ENCODE measurements at regions not wholly inside any gene's neighbourhood (a gene's known extent, or its start where the extent isn't known, plus 50 kb on each side); places are given as distances from the start of the nearest gene placed in this dataset.
A peak's percentile ranks its signal among the peaks of the same experiment; 100 is the strongest.

- TF ChIP-seq POLR2A (IDR thresholded peaks at IDR 0.05) (no peak), CTCF (IDR thresholded peaks at IDR 0.05) (no peak)
These were observed 222.9 kb downstream of the PCDH18 start for GRCh38 chr4:137309424-137309823.

GRCh38 chr4:137307806-137308205 lies 224.5 kb downstream of the PCDH18 start:
- no peak overlapping the region for H3K4me3 ChIP-seq (replicated peaks in 1 of 3)
- peak; percentile 3 to 25 for DNase-seq

More at GRCh38 chr4:137309424-137309823, 222.9 kb downstream of the PCDH18 start:
- intact Hi-C loops (cut with DNase I): no loop called here
- Histone ChIP-seq H3K4me3 (replicated peaks in 1 of 3) (no peak overlapping the region), H3K9me3 (no peaks in the 10 kb centered on the region), H3K36me3 (no peaks in the 10 kb centered on the region), H3K4me1 (peaks cover 0 to 5% of the 10 kb centered on the region in 2 donors), H3K27me3 (no peaks in the 10 kb centered on the region), H3K27ac (no peak overlapping the region)
- DNase-seq: no peak
- 85 to 89% methylated on average over 1 of the region's 1 CpG for WGBS, 2 donors

GRCh38 chr4:137300776-137301175 lies 231.5 kb downstream of the PCDH18 start:
- Histone ChIP-seq H3K9me3 (no peaks in the 10 kb centered on the region), H3K27me3 (no peaks in the 10 kb centered on the region), H3K4me3 (replicated peaks in 1 of 3) (no peak overlapping the region), H3K27ac (no peak overlapping the region), H3K4me1 (no peaks in the 10 kb centered on the region), H3K36me3 (no peaks in the 10 kb centered on the region)
- TF ChIP-seq POLR2A (IDR thresholded peaks at IDR 0.05) (no peak), CTCF (IDR thresholded peaks at IDR 0.05) (no peak)
- DNase-seq: no peak
- intact Hi-C loops (cut with DNase I): no loop called here

More at GRCh38 chr4:137307806-137308205, 224.5 kb downstream of the PCDH18 start:
- Histone ChIP-seq H3K27me3 (no peaks in the 10 kb centered on the region), H3K4me1 (peaks cover 0 to 5% of the 10 kb centered on the region in 2 donors), H3K27ac (no peak overlapping the region), H3K9me3 (no peaks in the 10 kb centered on the region), H3K36me3 (no peaks in the 10 kb centered on the region)
- TF ChIP-seq CTCF (IDR thresholded peaks at IDR 0.05) (no peak), POLR2A (IDR thresholded peaks at IDR 0.05) (no peak)
- intact Hi-C loops (cut with DNase I): no loop called here

- H3K36me3 ChIP-seq: no peaks in the 10 kb centered on the region
- no peaks in the 10 kb centered on the region for H3K27me3 ChIP-seq
- no peaks in the 10 kb centered on the region for H3K4me1 ChIP-seq
- WGBS, 2 donors: 94 to 96% methylated on average over 1 of the region's 1 CpG
- intact Hi-C loops (cut with DNase I): no loop called here
- TF ChIP-seq POLR2A (IDR thresholded peaks at IDR 0.05): no peak
- no peak overlapping the region for H3K4me3 ChIP-seq (replicated peaks in 1 of 3)
- no peaks in the 10 kb centered on the region for H3K9me3 ChIP-seq
- DNase-seq: no peak
- no peak overlapping the region for H3K27ac ChIP-seq
These were observed 233.0 kb downstream of the PCDH18 start for GRCh38 chr4:137299281-137299680.

- Histone ChIP-seq H3K9me3 (no peaks in the 10 kb centered on the region), H3K4me1 (no peaks in the 10 kb centered on the region), H3K4me3 (replicated peaks in 1 of 3) (no peak overlapping the region), H3K36me3 (no peaks in the 10 kb centered on the region), H3K27me3 (no peaks in the 10 kb centered on the region), H3K27ac (no peak overlapping the region)
- 84 to 94% methylated on average over 1 of the region's 1 CpG for WGBS, 2 donors
- no peak for TF ChIP-seq POLR2A (IDR thresholded peaks at IDR 0.05)
- no peak for TF ChIP-seq CTCF (IDR thresholded peaks at IDR 0.05)
- intact Hi-C loops (cut with DNase I): no loop called here
- no peak for DNase-seq
These were observed 239.0 kb downstream of the PCDH18 start for GRCh38 chr4:137293281-137293680.

GRCh38 chr4:137283737-137284136 lies 248.6 kb downstream of the PCDH18 start:
- no peak for DNase-seq
- no peaks in the 10 kb centered on the region for H3K9me3 ChIP-seq
- H3K4me1 ChIP-seq: no peaks in the 10 kb centered on the region
- H3K4me3 ChIP-seq (replicated peaks in 1 of 3): no peak overlapping the region
- no peaks in the 10 kb centered on the region for H3K36me3 ChIP-seq
- H3K27ac ChIP-seq: no peak overlapping the region
- intact Hi-C loops (cut with DNase I): no loop called here
- no peaks in the 10 kb centered on the region for H3K27me3 ChIP-seq
- TF ChIP-seq POLR2A (IDR thresholded peaks at IDR 0.05): no peak
- peak in 3 of 6 experiments; percentile 31 for TF ChIP-seq CTCF (IDR thresholded peaks at IDR 0.05)
